GM12864 (cell line): ENCODE measurements at regions not wholly inside any gene's neighbourhood (a gene's known extent, or its start where the extent isn't known, plus 50 kb on each side); places are given as distances from the start of the nearest gene placed in this dataset.

ENCODE experiments used
- DNase-seq: peaks from one replicate; pipeline ENCODE4 v3.0.0-alpha.2; 2011; ENCODE audit warnings: low read depth
- H3K4me3 ChIP-seq: 2 replicates; pipeline ENCODE4 v1.5.1; 2011; ENCODE audit warnings: mild to moderate bottlenecking, low read depth, low read length, control low read depth
- CTCF ChIP-seq: IDR thresholded peaks from 2 replicates; pipeline ENCODE4 v1.5.1; 2011; ENCODE audit warnings: low read depth, mild to moderate bottlenecking, moderate library complexity, low read length, control low read depth, inconsistent platforms; ENCODE audit errors: missing control alignments

GRCh38 chr13:20344836-20345490 lies 112.8 kb upstream of the GJB6 start:
- TF ChIP-seq CTCF, result no peak
- no peak overlapping the region for H3K4me3 ChIP-seq
- DNase-seq, result no peak

GRCh38 chr13:20342311-20342710 lies 110.2 kb upstream of the GJB6 start:
- no peak for DNase-seq
- no peak overlapping the region for H3K4me3 ChIP-seq
- no peak for TF ChIP-seq CTCF

- no peak overlapping the region for H3K4me3 ChIP-seq
- no peak for TF ChIP-seq CTCF
- DNase-seq, result no peak
Measured at GRCh38 chr13:20340759-20341171, 108.6 kb upstream of the GJB6 start.

GRCh38 chr13:20340136-20340758 lies 108.1 kb upstream of the GJB6 start:
- no peak overlapping the region for H3K4me3 ChIP-seq
- DNase-seq, result no peak
- TF ChIP-seq CTCF, result no peak

GRCh38 chr13:20337884-20338551 lies 105.9 kb upstream of the GJB6 start:
- H3K4me3 ChIP-seq, result no peak overlapping the region
- peak; percentile 24 for DNase-seq
- TF ChIP-seq CTCF, result no peak

- no peak for DNase-seq
- H3K4me3 ChIP-seq, result no peak overlapping the region
- no peak for TF ChIP-seq CTCF
Measured at GRCh38 chr13:20336761-20337160, 104.6 kb upstream of the GJB6 start.
